HG02840 (cell line): ENCODE measurements at regions not wholly inside any gene's neighbourhood (a gene's known extent, or its start where the extent isn't known, plus 50 kb on each side); places are given as distances from the start of the nearest gene placed in this dataset.
"Not testable (repeated sequence)": the region's sequence is repeated elsewhere in the genome, so short reads cannot be mapped to it uniquely, and the experiment has no call there.

Experiments used
- ATAC-seq: cut with Tn5 transposase; IDR thresholded peaks from one replicate; pipeline ENCODE4 v1.9.1; 2021; ENCODE audit warnings: mild to moderate bottlenecking, moderate library complexity, moderate number of reproducible peaks; ENCODE audit not compliant: unreplicated experiment, low FRiP score

DNA sequence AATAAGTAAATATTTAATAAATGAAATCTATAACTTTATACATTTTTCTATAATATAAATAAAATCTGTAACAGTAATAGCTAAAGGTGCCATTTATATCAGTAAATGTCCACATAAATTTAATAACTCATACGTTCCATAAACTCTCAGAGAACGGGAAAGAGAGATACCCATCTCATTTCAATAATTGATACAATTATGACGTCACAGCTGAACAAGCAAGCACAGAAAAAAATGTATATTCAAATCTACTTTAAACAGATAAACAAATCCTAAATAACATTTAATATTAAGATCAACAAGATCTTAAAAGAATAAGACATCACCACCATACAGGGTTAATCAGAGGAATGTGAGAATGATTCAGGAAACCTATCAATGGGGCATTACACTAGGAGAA, 1136.5 kb downstream of the TBC1D22A start:
- no peak for ATAC-seq

DNA sequence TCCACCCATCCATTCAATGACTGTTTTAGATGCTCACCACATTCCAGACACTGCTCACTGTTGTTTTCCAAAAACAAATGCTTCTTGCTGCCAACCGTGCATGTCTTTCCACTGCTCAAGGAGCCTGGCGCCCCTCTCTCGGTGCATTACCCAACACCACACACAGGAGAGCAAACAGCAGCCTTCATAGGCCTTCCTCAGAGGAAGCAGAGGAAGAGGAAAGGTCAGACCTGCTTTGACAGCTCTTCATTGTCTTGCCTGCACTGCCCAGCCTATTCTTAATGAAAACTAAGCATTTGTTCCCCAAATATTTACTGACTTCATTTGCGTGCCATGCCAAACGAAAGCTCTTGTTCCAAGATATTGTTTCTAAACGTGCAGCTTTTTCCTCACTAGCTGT, 1129.2 kb downstream of the TBC1D22A start:
- no peak for ATAC-seq

DNA sequence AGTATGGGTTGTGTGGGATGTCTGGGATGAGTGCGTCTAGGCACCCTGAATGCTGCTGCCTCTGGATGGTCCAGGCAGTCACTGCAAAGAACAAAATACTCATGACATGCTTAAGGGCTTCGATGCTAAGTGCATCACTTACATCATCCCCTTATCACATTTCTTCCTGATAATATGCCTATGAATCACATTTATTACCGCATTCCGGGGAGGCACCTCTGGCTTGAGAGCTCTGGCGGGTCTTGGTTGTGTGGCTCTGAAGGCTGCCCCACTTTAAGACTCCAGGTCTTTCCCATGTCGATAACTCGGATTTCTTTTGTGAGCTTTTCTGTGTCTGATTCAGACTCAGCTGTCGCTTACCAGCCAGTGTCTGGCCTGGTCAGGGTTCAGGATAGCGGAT, 1126.4 kb downstream of the TBC1D22A start:
- ATAC-seq = no peak

DNA sequence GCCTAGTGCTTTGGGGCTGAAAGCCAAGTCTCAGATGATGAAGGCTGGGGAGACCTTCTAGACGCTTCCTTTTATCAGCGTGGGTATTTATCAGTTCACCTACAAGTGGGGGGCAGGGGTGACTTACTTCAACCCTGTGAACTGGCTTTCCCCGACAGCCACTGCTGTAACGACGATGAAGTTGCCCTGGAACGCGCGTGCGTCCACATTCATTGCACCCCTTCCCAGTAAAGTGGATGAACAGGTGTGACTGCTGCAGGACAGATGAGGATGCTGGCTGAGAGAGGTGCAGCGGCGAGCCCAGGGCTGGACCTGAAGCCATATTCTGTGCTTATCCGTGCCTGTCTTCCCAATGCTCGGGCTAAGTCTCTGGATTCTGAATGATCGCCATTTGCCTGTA, 1122.3 kb downstream of the TBC1D22A start:
- no peak for ATAC-seq

DNA sequence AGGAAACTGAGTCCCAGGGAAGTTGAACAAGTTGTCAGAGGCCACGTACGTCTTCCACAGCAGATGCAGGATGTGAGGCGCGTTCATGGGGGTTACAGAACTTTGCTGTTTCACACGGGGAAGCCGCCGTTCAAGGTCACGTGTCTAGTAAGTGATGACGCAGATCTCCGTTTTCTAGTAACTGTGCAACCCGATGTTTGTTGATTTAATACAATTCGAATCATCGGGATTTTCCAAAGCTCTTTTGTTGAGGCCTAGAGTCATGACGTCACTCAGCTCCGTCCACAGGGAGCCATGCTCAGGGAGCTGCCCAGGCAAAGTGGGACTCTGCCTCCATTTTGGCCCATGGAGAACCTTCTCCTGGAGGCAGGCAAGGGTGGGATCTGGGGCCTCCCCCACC, 1121.8 kb downstream of the TBC1D22A start:
- no peak for ATAC-seq

DNA sequence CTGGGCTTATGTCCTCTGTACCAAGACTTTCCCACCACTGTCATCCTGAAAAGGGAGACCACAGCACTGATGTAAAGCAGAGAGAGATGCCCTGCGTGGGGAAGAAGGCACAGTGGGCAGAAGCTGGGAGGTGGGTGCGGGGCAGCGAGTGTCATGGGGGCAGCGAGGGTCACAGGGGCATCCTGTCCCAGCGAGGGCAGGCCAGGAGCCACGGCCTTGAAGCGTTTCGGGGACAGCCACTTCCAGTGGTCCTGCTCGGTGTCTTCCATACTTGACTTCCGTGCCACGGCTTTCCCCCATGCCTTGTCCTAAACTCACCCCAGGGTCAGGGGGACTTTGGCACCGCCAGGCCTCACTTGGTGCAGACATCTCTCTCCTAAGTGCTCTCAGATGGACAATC, 1121.3 kb downstream of the TBC1D22A start:
- no peak for ATAC-seq

DNA sequence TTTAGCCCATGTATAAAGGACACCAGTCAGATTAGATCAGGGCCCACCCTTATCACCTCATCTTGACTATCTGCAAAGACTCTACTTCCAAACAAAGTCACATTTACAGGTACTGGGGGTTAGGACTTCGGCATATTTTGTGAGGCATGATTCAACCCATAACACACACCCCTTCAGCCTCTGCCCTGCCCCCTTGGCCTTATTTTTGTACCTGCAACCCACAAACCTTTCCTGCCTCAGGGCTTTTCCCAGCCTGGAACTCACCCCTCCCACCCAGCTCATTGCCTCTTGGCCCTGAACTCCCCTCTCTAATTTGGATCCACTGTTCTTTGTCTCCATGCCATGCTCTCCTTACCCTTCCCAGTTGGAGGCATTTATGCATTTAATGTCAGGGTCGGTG, 1116.9 kb downstream of the TBC1D22A start:
- ATAC-seq = no peak

DNA sequence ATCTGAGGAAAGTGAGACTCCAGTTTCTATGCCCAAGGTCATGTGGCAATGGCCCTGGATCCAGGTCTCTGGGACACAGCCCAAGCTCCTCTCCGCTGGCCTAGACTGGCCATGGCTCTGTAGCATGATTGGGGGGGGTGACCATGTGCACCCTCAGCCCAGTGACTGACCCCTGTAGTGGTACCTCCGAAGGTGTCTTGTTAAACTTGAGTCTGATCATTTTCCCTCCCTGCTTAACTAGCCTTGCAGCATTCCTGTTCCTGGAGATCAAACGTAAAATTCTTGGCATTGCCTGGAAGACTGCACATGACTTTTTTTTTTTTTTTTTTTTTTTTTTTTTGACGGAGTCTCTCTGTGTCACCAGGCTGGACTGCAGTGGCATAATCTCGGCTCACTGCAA, 1116.0 kb downstream of the TBC1D22A start:
- ATAC-seq = no peak

DNA sequence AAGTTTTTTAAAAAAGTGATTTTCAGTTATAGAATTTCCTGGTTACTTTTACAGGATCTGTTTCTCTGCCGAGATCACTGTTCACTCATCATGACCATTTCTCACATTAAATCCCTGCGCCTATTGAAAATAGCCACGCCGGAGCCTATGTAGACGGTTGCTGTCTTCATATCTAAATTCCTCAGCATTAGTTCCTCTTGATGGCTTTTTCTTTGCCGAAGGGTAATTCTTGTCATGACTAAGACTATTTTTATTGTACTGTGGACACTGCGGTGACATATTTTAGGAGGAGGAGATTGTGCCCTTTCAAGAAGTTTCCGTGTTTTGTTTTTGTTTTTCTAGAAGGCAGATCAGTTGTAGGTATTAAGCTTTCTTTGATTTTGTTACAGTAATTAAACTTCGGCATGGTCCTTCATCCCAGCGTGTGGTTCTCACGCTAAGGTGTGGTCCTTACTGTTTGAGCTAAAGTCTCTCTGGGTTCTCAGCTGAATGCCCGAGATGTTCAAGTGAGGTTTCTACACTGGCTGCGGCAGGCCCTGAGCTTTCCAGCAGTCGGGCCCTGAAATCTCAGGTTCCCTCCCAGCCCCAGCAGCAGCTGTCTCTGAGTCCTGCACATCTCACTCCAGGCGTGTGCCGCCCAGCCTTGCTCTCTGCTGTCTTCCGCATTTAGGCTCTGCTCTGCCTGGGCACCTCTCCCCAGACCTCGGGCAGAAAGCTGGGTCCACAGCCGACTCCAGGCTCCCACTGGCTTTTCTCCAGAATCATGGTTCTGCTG, 1110.5 kb downstream of the TBC1D22A start:
- no peak for ATAC-seq

DNA sequence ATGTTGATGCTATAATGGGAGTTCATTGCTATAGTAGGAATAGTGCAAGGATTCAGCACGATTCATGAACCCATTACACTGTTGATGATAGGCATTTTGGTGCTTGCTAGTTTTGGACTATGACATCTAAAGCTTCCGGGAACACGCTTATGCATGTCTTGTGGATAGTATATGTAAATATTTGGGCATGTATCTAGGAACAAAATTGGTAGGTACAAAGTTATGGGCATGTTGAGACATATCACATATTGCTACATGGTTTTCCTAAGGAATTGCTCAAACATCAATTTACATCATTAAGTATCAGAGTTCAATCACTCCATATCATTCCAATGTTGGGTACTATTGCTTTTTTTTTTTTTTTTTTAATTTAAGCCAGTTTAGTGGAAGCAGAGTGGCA, 1103.2 kb downstream of the TBC1D22A start:
- ATAC-seq = no peak

DNA sequence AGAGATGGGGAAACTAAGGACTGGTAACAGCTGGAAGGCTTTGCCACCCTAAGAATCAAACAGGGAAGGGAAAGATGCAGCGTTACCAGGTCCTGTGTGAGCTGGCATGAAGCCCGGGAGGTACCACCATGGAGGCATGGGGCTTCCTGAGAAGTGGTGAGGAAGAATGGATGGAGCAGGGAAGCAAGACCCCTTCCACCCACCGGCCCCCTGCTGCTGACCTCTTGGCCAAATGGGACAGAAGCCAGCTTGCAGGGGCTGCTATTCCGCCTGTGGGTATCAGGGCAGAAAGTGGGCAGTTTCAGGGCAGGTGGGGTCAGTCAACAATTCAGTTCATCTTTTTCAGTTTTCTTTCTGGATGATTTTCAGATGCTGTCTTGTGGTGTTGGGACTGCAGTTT, 1099.9 kb downstream of the TBC1D22A start:
- ATAC-seq = no peak

DNA sequence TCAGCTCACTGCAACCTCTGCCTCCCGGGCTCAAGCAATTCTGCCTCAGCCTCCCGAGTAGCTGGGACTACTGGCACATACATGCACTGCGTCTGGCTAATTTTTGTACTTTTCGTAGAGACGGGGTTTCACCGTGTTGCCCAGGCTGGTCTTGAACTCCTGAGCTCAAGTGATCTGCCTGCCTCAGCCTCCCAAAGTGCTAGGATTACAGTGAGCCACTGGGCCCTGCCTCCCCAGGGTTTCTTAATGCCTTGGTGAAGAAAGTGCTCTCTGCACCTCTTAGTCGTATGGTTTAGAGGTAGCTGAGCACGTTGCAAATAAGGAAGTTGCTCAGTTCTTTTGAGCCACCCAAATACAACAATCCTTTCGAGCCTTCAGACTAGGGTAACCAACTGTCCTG, 1098.5 kb downstream of the TBC1D22A start:
- ATAC-seq = not testable (repeated sequence)

DNA sequence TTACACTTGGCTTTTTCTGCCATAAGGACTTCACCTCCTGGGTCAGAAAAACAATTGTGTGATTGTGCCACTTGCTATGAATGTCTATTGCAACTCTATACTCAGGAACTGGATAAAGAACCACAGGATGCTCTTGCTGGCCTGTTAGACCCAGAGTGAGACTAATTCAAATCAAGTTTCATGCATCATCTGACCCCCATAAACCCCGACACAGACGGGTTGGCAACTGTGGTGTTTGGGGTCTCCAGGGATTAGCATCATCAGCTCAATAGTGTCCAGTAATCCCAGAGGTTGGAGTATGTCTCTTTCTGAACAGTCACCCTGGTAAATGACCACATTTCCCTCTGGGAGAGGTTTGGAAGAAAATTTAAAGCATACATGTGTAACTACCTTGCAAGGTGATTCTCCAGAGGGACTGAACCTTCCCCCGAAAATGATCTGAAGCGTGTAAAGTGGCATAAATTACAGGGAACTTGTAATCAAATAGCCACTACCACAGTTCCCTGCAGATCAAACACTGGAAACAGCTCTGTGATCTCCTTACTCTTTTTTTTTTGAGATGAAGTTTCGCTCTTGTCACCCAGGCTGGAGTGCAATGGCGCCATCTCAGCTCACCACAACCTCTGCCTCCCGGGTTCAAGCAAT, 1097.6 kb downstream of the TBC1D22A start:
- ATAC-seq = no peak

DNA sequence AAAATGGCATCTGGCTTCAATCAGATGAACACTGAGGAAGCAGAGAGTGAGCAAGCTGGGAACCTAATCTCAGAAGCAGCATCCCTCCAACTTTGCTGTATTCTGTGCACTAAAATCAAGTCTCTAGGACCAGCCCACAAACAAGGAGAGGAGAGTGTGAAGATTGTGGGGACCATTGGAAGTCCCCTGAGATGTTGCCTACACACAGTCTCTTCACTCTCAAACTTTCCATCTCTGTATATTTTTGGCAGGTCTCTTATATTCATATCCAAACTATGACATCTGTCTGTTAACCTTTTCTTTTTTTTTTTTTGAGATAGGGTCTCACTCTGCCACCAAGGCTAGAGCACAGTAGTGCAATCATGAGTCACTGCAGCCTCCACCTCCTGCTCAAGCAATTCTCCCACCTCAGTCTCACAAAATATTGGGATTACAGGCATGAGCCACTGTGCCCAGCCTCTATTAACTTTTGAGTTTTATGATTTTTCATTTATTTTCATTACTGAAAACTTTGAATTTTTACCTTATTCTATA, 1096.4 kb downstream of the TBC1D22A start:
- ATAC-seq = no peak

DNA sequence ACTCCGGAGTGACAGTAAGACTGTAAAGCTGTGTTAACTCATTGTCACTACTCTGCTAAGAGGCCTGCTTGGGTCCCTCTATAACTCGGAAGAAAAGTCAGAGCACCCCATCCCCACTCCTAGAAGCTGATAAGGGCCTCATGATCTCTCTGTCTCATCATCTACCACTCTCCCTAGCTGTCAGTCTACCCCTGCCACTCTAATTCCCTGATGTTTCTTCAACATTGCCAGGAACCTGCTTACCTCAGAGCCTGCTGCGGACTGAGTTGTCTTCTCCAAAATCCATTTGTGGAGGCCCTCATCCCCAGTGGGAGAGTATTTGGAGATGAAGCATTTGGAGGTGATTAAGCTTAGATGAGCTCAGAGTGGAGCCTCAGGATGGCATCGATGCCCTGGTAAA, 1092.2 kb downstream of the TBC1D22A start:
- no peak for ATAC-seq

DNA sequence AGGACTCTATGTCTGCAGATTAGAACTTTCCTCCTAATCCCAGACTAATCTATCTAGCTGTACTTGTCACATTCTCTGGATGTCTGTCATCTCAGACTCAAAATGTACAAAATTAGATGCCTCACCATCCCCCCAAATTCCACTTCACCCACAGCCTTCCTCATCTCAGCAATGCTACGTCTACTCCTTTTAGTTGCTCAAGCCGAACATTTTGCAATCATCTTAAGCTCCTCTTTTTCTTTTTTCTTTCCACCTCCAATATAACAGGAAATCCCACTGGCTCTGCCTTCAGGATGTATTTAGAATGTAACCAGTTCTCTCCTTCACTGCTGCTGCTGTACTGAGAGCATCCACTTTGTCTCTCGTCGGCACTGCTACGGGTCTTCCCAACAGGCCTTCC, 1091.8 kb downstream of the TBC1D22A start:
- ATAC-seq = no peak

DNA sequence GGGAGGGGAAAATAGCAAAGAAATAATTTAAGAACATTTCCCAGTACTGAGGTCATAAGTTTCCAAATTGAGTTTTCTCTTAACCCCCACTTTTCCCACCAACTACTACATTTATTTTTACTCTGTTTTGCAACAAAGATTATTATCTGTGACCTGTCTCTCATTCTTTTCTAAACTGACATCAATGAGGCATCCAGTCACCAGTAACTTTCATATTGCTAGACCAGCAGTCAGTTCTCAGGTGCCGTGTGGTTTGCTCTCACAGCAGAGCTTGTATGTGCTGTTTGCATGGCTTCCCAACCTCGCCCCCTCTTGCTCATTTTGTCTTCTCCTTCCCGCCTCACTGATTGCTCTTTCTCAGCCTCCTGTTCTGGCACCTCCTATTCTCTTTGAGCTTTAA, 1091.3 kb downstream of the TBC1D22A start:
- ATAC-seq = no peak

DNA sequence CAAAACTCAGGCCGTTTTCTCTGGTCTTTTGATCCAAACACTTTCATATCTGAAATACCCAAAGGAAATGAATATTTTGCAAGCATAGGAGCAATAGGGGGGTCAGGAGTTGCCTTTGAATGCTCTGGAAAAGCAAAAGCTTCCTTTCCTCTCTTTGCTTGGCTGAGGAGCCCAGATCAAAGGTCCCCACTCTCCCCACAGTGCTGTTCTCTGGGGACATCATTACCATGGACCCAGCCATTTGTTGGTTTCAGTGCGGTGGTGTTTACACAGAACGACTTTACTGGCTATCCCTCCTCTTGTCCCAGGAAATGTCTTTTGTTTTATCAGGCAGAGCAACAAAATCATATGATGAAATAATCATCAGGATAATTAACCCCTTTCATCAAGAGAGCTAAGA, 1089.1 kb downstream of the TBC1D22A start:
- ATAC-seq = no peak

DNA sequence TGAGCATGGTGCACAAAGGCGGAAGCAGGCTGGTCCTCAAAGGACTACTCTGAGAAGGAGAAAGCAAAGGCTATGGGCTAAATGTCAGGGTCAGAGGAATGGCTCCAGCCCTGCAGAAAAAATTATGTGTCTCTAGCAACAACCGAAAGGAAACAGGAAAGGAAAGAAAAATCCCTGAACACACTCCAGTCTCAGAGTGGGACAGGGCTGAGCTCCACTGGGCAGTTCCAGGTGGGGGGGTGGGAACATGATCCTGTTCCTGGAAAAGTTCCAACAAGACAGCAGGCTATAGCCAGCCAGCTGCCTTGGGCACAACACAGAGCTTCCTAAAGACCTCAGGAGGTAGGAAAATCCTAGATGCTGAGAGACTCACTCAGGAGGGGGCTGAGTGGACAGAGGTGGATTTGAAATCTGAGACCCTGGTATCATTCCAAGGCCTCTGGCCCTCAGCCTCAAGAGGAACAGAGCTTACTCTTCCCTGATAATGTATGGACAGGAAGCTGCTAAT, 1088.2 kb downstream of the TBC1D22A start:
- no peak for ATAC-seq

DNA sequence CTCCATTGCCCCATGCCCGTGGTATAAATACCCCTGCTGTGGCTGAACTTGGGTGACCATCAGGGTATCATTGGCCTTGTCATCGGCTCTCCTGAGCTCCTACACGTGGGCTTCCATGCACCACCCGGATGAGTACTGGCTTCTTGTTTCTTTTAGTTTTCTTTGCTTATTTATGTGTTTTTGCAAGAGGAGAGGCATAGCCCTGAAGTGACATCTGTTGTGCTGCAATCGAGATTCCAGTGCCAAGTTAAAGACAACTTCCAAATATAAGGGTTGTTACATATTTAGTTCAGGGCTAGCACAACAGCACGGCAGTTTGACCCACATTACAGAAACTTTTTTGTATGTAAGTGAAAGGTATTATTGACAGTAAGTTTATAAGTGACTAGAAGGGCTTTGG, 1087.1 kb downstream of the TBC1D22A start:
- no peak for ATAC-seq

DNA sequence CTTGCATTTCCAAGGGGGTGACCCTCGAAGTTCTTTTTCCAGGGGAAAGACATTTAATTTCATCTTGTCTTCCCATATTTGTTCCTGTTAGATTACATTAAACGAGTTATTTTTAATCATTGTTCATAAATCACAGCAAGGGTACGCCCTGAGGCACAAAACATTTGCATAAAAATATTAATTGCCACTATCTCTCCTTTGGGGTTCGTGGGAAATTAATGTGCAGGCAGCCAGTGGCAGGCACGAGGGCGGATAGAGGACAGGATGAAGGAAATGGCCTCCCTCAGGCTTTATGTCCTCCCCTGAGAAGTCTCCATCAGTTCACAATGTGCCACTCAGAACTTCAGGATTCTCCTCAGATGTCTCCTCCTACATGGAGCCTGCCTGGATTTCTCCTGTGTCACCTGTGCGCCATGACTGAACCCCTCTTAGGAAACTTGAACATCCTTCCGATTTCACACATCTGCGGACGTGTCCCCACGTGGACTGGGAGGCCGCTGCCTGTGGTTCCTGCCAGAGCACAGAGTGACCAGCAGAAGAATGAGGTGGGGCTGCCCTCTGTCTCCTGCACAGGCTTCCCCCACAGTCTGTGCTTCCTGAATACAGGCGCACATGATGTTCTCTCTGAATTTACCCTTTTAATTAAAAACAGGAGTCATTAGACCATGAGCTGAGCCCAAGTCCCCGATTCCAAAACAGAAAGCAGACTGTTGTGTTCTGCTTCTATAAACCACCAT, 1085.9 kb downstream of the TBC1D22A start:
- ATAC-seq = no peak
